ENCODE measurements at regions not wholly inside any gene's neighbourhood (a gene's known extent, or its start where the extent isn't known, plus 50 kb on each side); places are given as distances from the start of the nearest gene placed in this dataset.

- TF ChIP-seq CTCF (IDR thresholded peaks at IDR 0.05 in 4 of 5, conservative IDR thresholded peaks at IDR 0.05 in 1 of 5) (no peak), POLR2A (IDR thresholded peaks at IDR 0.05) (no peak)
Observed at GRCh38 chr7:46607176-46607575, 686.1 kb upstream of the IGFBP3 start.
